ENCODE measurements at regions not wholly inside any gene's neighbourhood (a gene's known extent, or its start where the extent isn't known, plus 50 kb on each side); places are given as distances from the start of the nearest gene placed in this dataset.

GRCh38 chr6:137361701-137362100, 132.5 kb downstream of the OLIG3 start:
- no peak overlapping the region for H3K27ac ChIP-seq
- no peaks in the 10 kb centered on the region for H3K4me1 ChIP-seq
- no peaks in the 10 kb centered on the region for H3K36me3 ChIP-seq
- no peaks in the 10 kb centered on the region for H3K9me3 ChIP-seq
- no peak for ATAC-seq
- no peak overlapping the region for H3K4me3 ChIP-seq
- TF ChIP-seq CTCF (IDR thresholded peaks at IDR 0.05), result no peak
- H3K27me3 ChIP-seq, result peaks cover 0 to 11% (median 0%) of the 10 kb centered on the region in 7 donors
- no peak for DNase-seq
- intact Hi-C loops (cut with DNase I), result no loop called here

- no peaks in the 10 kb centered on the region for H3K4me1 ChIP-seq
- TF ChIP-seq CTCF (IDR thresholded peaks at IDR 0.05), result no peak
- H3K36me3 ChIP-seq, result no peaks in the 10 kb centered on the region
- no peak overlapping the region for H3K4me3 ChIP-seq
- DNase-seq (no peak), ATAC-seq (no peak)
- intact Hi-C loops (cut with DNase I), result no loop called here
- WGBS, 2 donors, result 57 to 60% methylated on average over 3 of the region's 3 CpGs
- H3K27me3 ChIP-seq, result peaks cover 0 to 11% (median 0%) of the 10 kb centered on the region in 7 donors
- H3K27ac ChIP-seq, result no peak overlapping the region
- H3K9me3 ChIP-seq, result no peaks in the 10 kb centered on the region
Observed at GRCh38 chr6:137358273-137358672, 135.9 kb downstream of the OLIG3 start.

DNA sequence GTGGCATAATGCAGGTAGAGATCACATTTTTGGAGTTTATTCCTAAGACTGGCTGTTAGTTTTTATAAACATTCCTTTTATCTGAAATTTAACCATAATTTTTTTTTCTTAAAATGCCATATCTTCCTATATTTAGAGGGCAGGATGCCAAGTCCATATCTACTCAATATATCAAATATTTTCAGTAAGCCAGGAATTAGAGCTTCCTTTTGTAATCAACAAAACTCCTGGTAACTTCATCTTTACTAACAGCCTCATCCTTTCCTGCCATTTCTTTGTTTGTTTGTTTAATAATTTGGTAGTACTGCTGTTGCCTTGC, 136.3 kb downstream of the OLIG3 start:
- no peak for TF ChIP-seq CTCF (IDR thresholded peaks at IDR 0.05)
- Histone ChIP-seq H3K4me3 (no peak overlapping the region), H3K36me3 (no peaks in the 10 kb centered on the region), H3K9me3 (no peaks in the 10 kb centered on the region), H3K27ac (no peak overlapping the region), H3K4me1 (peaks cover 0 to 2% (median 0%) of the 10 kb centered on the region in 9 donors), H3K27me3 (peaks cover 0 to 11% (median 0%) of the 10 kb centered on the region in 7 donors)
- ATAC-seq (no peak), DNase-seq (no peak)
- intact Hi-C loops (cut with DNase I), result no loop called here

DNA sequence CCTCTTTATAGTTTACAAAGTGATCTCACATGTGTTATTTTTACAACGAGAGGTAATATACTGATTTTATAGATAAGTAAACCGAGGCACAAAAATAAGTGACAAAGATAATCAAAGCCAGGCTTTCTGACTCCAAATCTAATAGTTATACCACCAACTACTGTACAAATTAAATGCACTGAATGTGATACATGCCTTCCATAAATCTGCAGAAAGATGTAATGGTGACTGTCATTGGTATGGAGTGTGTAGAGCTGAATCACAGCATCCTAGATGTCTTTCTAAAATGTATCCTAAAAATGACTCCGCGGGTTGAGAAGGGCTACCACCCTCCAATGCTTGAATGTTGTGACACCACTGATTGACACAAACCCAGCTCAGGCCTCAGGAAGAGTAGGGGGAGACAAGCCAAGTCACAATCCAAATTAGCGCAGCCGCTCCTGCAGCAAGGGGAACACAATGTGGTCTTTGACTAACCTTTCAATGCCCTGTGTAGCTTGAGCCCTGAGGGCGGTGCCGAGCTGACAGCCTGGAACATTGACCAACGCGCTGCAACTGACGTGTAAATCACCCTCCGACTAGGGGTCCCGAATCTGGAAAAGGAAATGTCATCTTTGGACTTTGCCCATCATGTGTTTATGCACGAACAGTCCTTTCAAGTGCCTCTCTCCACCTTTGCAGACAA, 136.8 kb downstream of the OLIG3 start:
- Histone ChIP-seq H3K27me3 (peaks cover 0 to 11% (median 0%) of the 10 kb centered on the region in 7 donors), H3K36me3 (no peaks in the 10 kb centered on the region), H3K9me3 (no peaks in the 10 kb centered on the region), H3K4me1 (peaks cover 0 to 6% (median 0%) of the 10 kb centered on the region in 9 donors), H3K27ac (no peak overlapping the region), H3K4me3 (no peak overlapping the region)
- no peak for DNase-seq
- no peak for ATAC-seq
- WGBS, 2 donors, result 79 to 80% methylated on average over 14 of the region's 14 CpGs
- no peak for TF ChIP-seq CTCF (IDR thresholded peaks at IDR 0.05)
- intact Hi-C loops (cut with DNase I), result no loop called here
